22Rv1 (cell line): ENCODE measurements at regions not wholly inside any gene's neighbourhood (a gene's known extent, or its start where the extent isn't known, plus 50 kb on each side); places are given as distances from the start of the nearest gene placed in this dataset.
"Not testable (repeated sequence)": the region's sequence is repeated elsewhere in the genome, so short reads cannot be mapped to it uniquely, and the experiment has no call there.

Source experiments
- H3K27ac ChIP-seq: fragments of 450-650 bp; 2 replicates; pipeline ENCODE4 v1.5.1; 2017
- ZFX ChIP-seq: fragments of 450-650 bp; IDR thresholded peaks from 2 replicates; pipeline ENCODE4 v1.6.1; 2017; ENCODE audit warnings: antibody characterized with exemption, borderline replicate concordance
- TF ChIP-seq, protein P1 (sequence below): fragments of 450-650 bp; IDR thresholded peaks from 2 replicates; pipeline ENCODE4 v1.5.1; 2017; ENCODE audit warnings: mild to moderate bottlenecking

DNA sequence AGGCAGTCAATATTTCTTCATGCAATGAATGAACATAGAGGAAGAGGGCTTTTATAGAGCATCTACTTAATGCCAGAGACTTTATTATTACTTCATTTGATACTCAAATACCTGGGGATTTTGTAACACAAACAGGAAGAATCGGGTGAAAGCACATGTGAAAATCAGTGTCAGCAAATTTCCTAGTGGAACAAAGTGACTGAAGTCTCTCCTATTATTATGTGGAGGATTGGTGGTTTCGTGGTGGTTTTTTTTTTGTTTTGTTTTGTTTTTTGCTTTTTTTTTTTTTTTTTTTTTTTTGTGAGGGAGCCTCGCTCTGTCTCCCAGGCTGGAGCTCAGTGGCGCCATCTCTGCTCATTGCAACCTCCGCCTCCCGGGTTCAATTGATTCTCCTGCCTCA lies 207.0 kb downstream of the RRAGB start:
- TF ChIP-seq, protein P1, sequence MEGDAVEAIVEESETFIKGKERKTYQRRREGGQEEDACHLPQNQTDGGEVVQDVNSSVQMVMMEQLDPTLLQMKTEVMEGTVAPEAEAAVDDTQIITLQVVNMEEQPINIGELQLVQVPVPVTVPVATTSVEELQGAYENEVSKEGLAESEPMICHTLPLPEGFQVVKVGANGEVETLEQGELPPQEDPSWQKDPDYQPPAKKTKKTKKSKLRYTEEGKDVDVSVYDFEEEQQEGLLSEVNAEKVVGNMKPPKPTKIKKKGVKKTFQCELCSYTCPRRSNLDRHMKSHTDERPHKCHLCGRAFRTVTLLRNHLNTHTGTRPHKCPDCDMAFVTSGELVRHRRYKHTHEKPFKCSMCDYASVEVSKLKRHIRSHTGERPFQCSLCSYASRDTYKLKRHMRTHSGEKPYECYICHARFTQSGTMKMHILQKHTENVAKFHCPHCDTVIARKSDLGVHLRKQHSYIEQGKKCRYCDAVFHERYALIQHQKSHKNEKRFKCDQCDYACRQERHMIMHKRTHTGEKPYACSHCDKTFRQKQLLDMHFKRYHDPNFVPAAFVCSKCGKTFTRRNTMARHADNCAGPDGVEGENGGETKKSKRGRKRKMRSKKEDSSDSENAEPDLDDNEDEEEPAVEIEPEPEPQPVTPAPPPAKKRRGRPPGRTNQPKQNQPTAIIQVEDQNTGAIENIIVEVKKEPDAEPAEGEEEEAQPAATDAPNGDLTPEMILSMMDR: no peak
- no peak for TF ChIP-seq ZFX
- H3K27ac ChIP-seq: no peak overlapping the region

DNA sequence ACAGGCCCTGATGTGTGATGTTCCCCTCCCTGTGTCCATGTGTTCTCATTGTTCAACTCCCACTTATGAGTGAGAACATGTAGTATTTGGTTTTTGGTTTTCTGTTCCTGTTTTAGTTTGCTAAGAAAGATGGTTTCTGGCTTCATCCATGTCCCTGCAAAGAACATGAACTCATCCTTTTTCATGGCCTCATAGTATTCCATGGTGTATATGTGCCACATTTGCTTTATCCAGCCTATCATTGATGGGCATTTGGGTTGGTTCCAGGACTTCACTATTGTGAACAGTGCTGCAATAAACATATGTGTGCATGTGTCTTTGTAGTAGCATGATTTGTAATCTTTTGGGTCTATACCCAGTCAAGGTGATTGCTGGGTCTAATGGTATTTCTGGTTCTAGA lies 211.0 kb downstream of the RRAGB start:
- H3K27ac ChIP-seq: not testable (repeated sequence)
